ENCODE measurements at regions not wholly inside any gene's neighbourhood (a gene's known extent, or its start where the extent isn't known, plus 50 kb on each side); places are given as distances from the start of the nearest gene placed in this dataset.
A peak's percentile ranks its signal among the peaks of the same experiment; 100 is the strongest.

GRCh38 chr16:61596655-61597054, 439.6 kb downstream of the CDH8 start:
- Histone ChIP-seq H3K27me3 (no peaks in the 10 kb centered on the region), H3K4me3 (no peak overlapping the region), H3K36me3 (no peaks in the 10 kb centered on the region), H3K4me1 (no peaks in the 10 kb centered on the region), H3K9me3 (no peaks in the 10 kb centered on the region), H3K27ac (no peak overlapping the region)
- WGBS, result 78% methylated on average over 2 of the region's 2 CpGs
- no peak for DNase-seq (ENCODE audit: low spot score in 2 of 2)
- TF ChIP-seq CTCF (IDR thresholded peaks at IDR 0.05) (no peak), POLR2AphosphoS5 (IDR thresholded peaks at IDR 0.05) (no peak), POLR2A (IDR thresholded peaks at IDR 0.05) (no peak), EP300 (IDR thresholded peaks at IDR 0.05) (no peak)

DNA sequence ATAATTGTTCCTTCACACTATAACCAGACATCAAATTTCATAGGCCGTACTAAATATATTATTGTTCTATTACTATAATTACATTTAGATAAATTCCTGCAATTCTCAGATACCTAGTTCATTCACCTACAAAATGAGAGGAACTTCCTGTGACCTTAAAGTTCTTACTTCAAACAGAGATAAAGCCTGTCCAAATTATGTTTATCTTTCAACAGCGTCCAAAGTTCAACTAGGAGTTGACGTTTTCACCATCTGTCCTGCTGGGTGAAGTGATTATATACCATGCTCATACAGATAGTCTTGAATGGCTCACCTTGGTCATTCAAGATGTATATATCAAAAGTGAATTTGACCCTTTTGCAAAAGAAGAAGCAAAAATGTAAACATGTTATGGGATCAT, 440.6 kb downstream of the CDH8 start:
- 81% methylated on average over 3 of the region's 3 CpGs for WGBS
- no peak for TF ChIP-seq POLR2A (IDR thresholded peaks at IDR 0.05)
- no peak for TF ChIP-seq CTCF (IDR thresholded peaks at IDR 0.05)
- TF ChIP-seq EP300 (IDR thresholded peaks at IDR 0.05), result no peak
- no peak for TF ChIP-seq POLR2AphosphoS5 (IDR thresholded peaks at IDR 0.05)
- Histone ChIP-seq H3K27ac (no peak overlapping the region), H3K4me1 (no peaks in the 10 kb centered on the region), H3K9me3 (no peaks in the 10 kb centered on the region), H3K4me3 (no peak overlapping the region), H3K36me3 (no peaks in the 10 kb centered on the region), H3K27me3 (no peaks in the 10 kb centered on the region)
- DNase-seq (ENCODE audit: low spot score in 2 of 2), result no peak

- no peaks in the 10 kb centered on the region for H3K9me3 ChIP-seq
- 88% methylated on average over 1 of the region's 1 CpG for WGBS
- TF ChIP-seq POLR2AphosphoS5 (IDR thresholded peaks at IDR 0.05), result no peak
- no peak for TF ChIP-seq EP300 (IDR thresholded peaks at IDR 0.05)
- TF ChIP-seq CTCF (IDR thresholded peaks at IDR 0.05), result no peak
- no peak for TF ChIP-seq POLR2A (IDR thresholded peaks at IDR 0.05)
- H3K4me1 ChIP-seq, result no peaks in the 10 kb centered on the region
- no peaks in the 10 kb centered on the region for H3K36me3 ChIP-seq
- H3K27ac ChIP-seq, result no peak overlapping the region
- H3K27me3 ChIP-seq, result no peaks in the 10 kb centered on the region
- no peak for DNase-seq (ENCODE audit: low spot score in 2 of 2)
- H3K4me3 ChIP-seq, result no peak overlapping the region
Measured at GRCh38 chr16:61590577-61590976, 445.7 kb downstream of the CDH8 start.

GRCh38 chr16:61587526-61587925, 448.7 kb downstream of the CDH8 start:
- no peaks in the 10 kb centered on the region for H3K4me1 ChIP-seq
- DNase-seq (ENCODE audit: low spot score in 2 of 2), result no peak
- no peaks in the 10 kb centered on the region for H3K36me3 ChIP-seq
- WGBS, result 55% methylated on average over 2 of the region's 2 CpGs
- no peaks in the 10 kb centered on the region for H3K27me3 ChIP-seq
- H3K27ac ChIP-seq, result no peak overlapping the region
- H3K4me3 ChIP-seq, result no peak overlapping the region
- H3K9me3 ChIP-seq, result no peaks in the 10 kb centered on the region
- no peak for TF ChIP-seq CTCF (IDR thresholded peaks at IDR 0.05)
- TF ChIP-seq EP300 (IDR thresholded peaks at IDR 0.05), result no peak
- no peak for TF ChIP-seq POLR2AphosphoS5 (IDR thresholded peaks at IDR 0.05)
- TF ChIP-seq POLR2A (IDR thresholded peaks at IDR 0.05), result no peak

GRCh38 chr16:61581417-61582046, 454.7 kb downstream of the CDH8 start:
- 90% methylated on average over 18 of the region's 24 CpGs for whole genome bisulfite sequencing
- Histone ChIP-seq H3K27ac (no peak overlapping the region), H3K27me3 (no peaks in the 10 kb centered on the region), H3K4me3 (no peak overlapping the region), H3K36me3 (no peaks in the 10 kb centered on the region), H3K9me3 (no peaks in the 10 kb centered on the region), H3K4me1 (no peaks in the 10 kb centered on the region)
- peak in 1 of 2 donors; percentile 55 for DNase-seq (ENCODE audit: low spot score in 2 of 2)
- no peak for TF ChIP-seq POLR2A (IDR thresholded peaks at IDR 0.05)
- TF ChIP-seq POLR2AphosphoS5 (IDR thresholded peaks at IDR 0.05), result no peak
- TF ChIP-seq CTCF (IDR thresholded peaks at IDR 0.05), result no peak
- TF ChIP-seq EP300 (IDR thresholded peaks at IDR 0.05), result no peak
